H9 (cell line): ENCODE measurements at regions not wholly inside any gene's neighbourhood (a gene's known extent, or its start where the extent isn't known, plus 50 kb on each side); places are given as distances from the start of the nearest gene placed in this dataset.

Source experiments
- DNase-seq: peaks from one replicate; pipeline ENCODE4 v3.0.0-alpha.2; 2017
- H2AFZ ChIP-seq: one replicate; pipeline ENCODE4 v1.6.1; 2013; ENCODE audit warnings: mild to moderate bottlenecking, low read length, control low read depth, moderate library complexity
- H2AK5ac ChIP-seq: 2 replicates; pipeline ENCODE4 v1.6.1; 2013; ENCODE audit warnings: low read length, control low read depth, mixed read lengths; ENCODE audit not compliant: insufficient read length
- H2BK120ac ChIP-seq: one replicate; pipeline ENCODE4 v1.6.1; 2013; ENCODE audit warnings: low read depth, mild to moderate bottlenecking, low read length, control low read depth, inconsistent platforms; ENCODE audit not compliant: poor library complexity, severe bottlenecking
- H2BK12ac ChIP-seq: 2 replicates; pipeline ENCODE4 v1.6.1; 2013; ENCODE audit warnings: low read length, control low read depth, mixed read lengths, low read depth; ENCODE audit not compliant: insufficient read length
- H2BK15ac ChIP-seq: 2 replicates; pipeline ENCODE4 v1.6.1; 2013; ENCODE audit warnings: low read depth, low read length, control low read depth
- H2BK20ac ChIP-seq: one replicate; pipeline ENCODE4 v1.6.1; 2013; ENCODE audit warnings: low read depth, mild to moderate bottlenecking, low read length, control low read depth, inconsistent platforms; ENCODE audit not compliant: poor library complexity, severe bottlenecking
- H2BK5ac ChIP-seq: 2 replicates; pipeline ENCODE4 v1.6.1; 2013; ENCODE audit warnings: low read length, control low read depth, mixed read lengths; ENCODE audit not compliant: insufficient read length
- H3K14ac ChIP-seq: 2 replicates; pipeline ENCODE4 v1.6.1; 2013; ENCODE audit warnings: low read length, control low read depth; ENCODE audit not compliant: insufficient read depth
- H3K18ac ChIP-seq: 2 replicates; pipeline ENCODE4 v1.6.1; 2013; ENCODE audit warnings: low read depth, mild to moderate bottlenecking, mixed read lengths, low read length, control low read depth; ENCODE audit not compliant: insufficient read length
- H3K23ac ChIP-seq: 2 replicates; pipeline ENCODE4 v1.6.1; 2013; ENCODE audit warnings: low read length, control low read depth, mixed read lengths, low read depth; ENCODE audit not compliant: insufficient read length
- H3K23me2 ChIP-seq: 2 replicates; pipeline ENCODE4 v1.6.1; 2013; ENCODE audit warnings: low read depth, mild to moderate bottlenecking, mixed read lengths, low read length, control low read depth; ENCODE audit not compliant: insufficient read length, poor library complexity, severe bottlenecking
- H3K27ac ChIP-seq: 2 replicates; pipeline ENCODE4 v1.5.1; 2013; ENCODE audit warnings: low read length, control low read depth, mixed read lengths, low read depth; ENCODE audit not compliant: insufficient read length
- H3K27me3 ChIP-seq: 2 replicates; pipeline ENCODE4 v1.6.1; 2013; ENCODE audit warnings: low read length, control low read depth, inconsistent platforms; ENCODE audit not compliant: insufficient read depth
- H3K4ac ChIP-seq: 2 replicates; pipeline ENCODE4 v1.6.1; 2013; ENCODE audit warnings: low read depth, mild to moderate bottlenecking, control low read depth, inconsistent platforms, low read length, moderate library complexity
- H3K4me1 ChIP-seq: 2 replicates; pipeline ENCODE4 v1.6.1; 2013; ENCODE audit warnings: low read length, control low read depth, inconsistent platforms; ENCODE audit not compliant: insufficient read depth
- H3K4me2 ChIP-seq: 2 replicates; pipeline ENCODE4 v1.6.1; 2013; ENCODE audit warnings: low read length, control low read depth, mixed read lengths; ENCODE audit not compliant: insufficient read length, insufficient read depth
- H3K56ac ChIP-seq: 2 replicates; pipeline ENCODE4 v1.6.1; 2013; ENCODE audit warnings: low read depth, mild to moderate bottlenecking, mixed read lengths, low read length, control low read depth; ENCODE audit not compliant: insufficient read length
- H3K79me1 ChIP-seq: 2 replicates; pipeline ENCODE4 v1.6.1; 2013; ENCODE audit warnings: low read depth, mild to moderate bottlenecking, moderate library complexity, low read length, control low read depth, inconsistent platforms; ENCODE audit not compliant: insufficient read depth, poor library complexity, severe bottlenecking
- H3K79me2 ChIP-seq: 2 replicates; pipeline ENCODE4 v1.6.1; 2013; ENCODE audit warnings: low read length, control low read depth, inconsistent platforms; ENCODE audit not compliant: insufficient read depth
- H3K9ac ChIP-seq: 2 replicates; pipeline ENCODE4 v1.6.1; 2013; ENCODE audit warnings: low read length, control low read depth, mixed read lengths; ENCODE audit not compliant: insufficient read length; ENCODE audit errors: extremely low read depth
- H3K9me3 ChIP-seq: one replicate; pipeline ENCODE4 v1.6.1; 2013; ENCODE audit warnings: low read depth, low read length, inconsistent platforms; ENCODE audit not compliant: control insufficient read depth
- H3T11ph ChIP-seq: one replicate; pipeline ENCODE4 v1.6.1; 2013; ENCODE audit warnings: mild to moderate bottlenecking, low read length, control low read depth, inconsistent platforms
- H4K20me1 ChIP-seq: one replicate; pipeline ENCODE4 v1.6.1; 2013; ENCODE audit not compliant: control insufficient read depth, insufficient read length, insufficient read depth
- H4K5ac ChIP-seq: 2 replicates; pipeline ENCODE4 v1.6.1; 2013; ENCODE audit warnings: low read depth, mild to moderate bottlenecking, mixed read lengths, low read length, control low read depth; ENCODE audit not compliant: insufficient read length
- H4K8ac ChIP-seq: replicated peaks from 2 replicates; pipeline ENCODE4 v1.6.1; 2013; ENCODE audit warnings: low read length, control low read depth, mixed read lengths, low read depth; ENCODE audit not compliant: insufficient read length
- H4K91ac ChIP-seq: 2 replicates; pipeline ENCODE4 v1.6.1; 2013; ENCODE audit warnings: low read depth, mild to moderate bottlenecking, moderate library complexity, mixed read lengths, low read length, control low read depth; ENCODE audit not compliant: insufficient read length
- H3K27ac Mint-ChIP-seq, 3 experiments: 2 replicates in 2 of 3; 3 replicates in 1 of 3; pipeline ENCODE4 v1.8.0; 2020 to 2021; ENCODE audit warnings: mixed read lengths in 3 of 3, mild to moderate bottlenecking in 1 of 3, moderate library complexity in 1 of 3
- H3K27me3 Mint-ChIP-seq: 2 replicates; pipeline ENCODE4 v1.8.0; 2021; ENCODE audit warnings: low read depth, mild to moderate bottlenecking, moderate library complexity, mixed read lengths
- H3K36me3 Mint-ChIP-seq, 3 experiments: 2 replicates in 2 of 3; 3 replicates in 1 of 3; pipeline ENCODE4 v1.8.0; 2020 to 2021; ENCODE audit warnings: low read depth in 3 of 3, mixed read lengths in 3 of 3; ENCODE audit not compliant: insufficient read depth in 1 of 3
- H3K4me1 Mint-ChIP-seq, 2 experiments: 2 replicates each; pipeline ENCODE4 v1.8.0; 2020; ENCODE audit warnings: mixed read lengths in 2 of 2
- H3K4me3 Mint-ChIP-seq, 2 experiments: 2 replicates in 1 of 2; 3 replicates in 1 of 2; pipeline ENCODE4 v1.8.0; 2020 to 2021; ENCODE audit warnings: mild to moderate bottlenecking in 2 of 2, mixed read lengths in 2 of 2, moderate library complexity in 1 of 2
- H3K9me3 Mint-ChIP-seq, 2 experiments: 2 replicates in 1 of 2; 3 replicates in 1 of 2; pipeline ENCODE4 v1.8.0; 2020; ENCODE audit warnings: mild to moderate bottlenecking in 2 of 2, mixed read lengths in 2 of 2, moderate library complexity in 1 of 2
- CTCF ChIP-seq: fragments of 200-600 bp; sonication (generic); conservative IDR thresholded peaks from 3 replicates; pipeline ENCODE4 v1.8.0; 2021; ENCODE audit warnings: antibody characterized with exemption, mild to moderate bottlenecking
- WGBS: extraction: QIAGEN DNeasy Blood & Tissue Kit; methylation state at CpG from one replicate; pipeline ENCODE4 v1.1.7; 2013; ENCODE audit warnings: missing lambda C conversion rate, low lambda C conversion rate, mixed read lengths; ENCODE audit not compliant: insufficient read length; ENCODE audit errors: extremely low coverage; 5-methylcytosine and 5-hydroxymethylcytosine counted together

GRCh38 chr7:69190025-69190424, 408.2 kb upstream of the AUTS2 start:
- no peaks in the 10 kb centered on the region for H3K9me3 ChIP-seq
- no peak overlapping the region for H3K14ac ChIP-seq
- no peak overlapping the region for H2BK15ac ChIP-seq
- peaks cover 3% of the 10 kb centered on the region for H3K27me3 Mint-ChIP-seq
- H3K36me3 Mint-ChIP-seq: no peaks in the 10 kb centered on the region; a peak in 1 of 7 replicates
- H3T11ph ChIP-seq: no peak overlapping the region
- no CpG with 5 or more reads among the region's 5 CpGs for WGBS
- no peaks in the 10 kb centered on the region for H3K79me1 ChIP-seq
- no peaks in the 10 kb centered on the region for H3K4me1 ChIP-seq
- H2AK5ac ChIP-seq: no peak overlapping the region
- no peak overlapping the region for H2BK5ac ChIP-seq
- H3K4me2 ChIP-seq: no peak overlapping the region
- no peak overlapping the region for H2BK20ac ChIP-seq
- H3K56ac ChIP-seq: no peak overlapping the region
- H3K18ac ChIP-seq: no peak overlapping the region
- no peak overlapping the region for H2AFZ ChIP-seq
- no peak overlapping the region for H4K5ac ChIP-seq
- no peak overlapping the region for H2BK120ac ChIP-seq
- H3K23me2 ChIP-seq: no peaks in the 10 kb centered on the region
- no peak for DNase-seq
- H3K27ac Mint-ChIP-seq: no peak overlapping the region
- TF ChIP-seq CTCF: no peak
- no peak overlapping the region for H2BK12ac ChIP-seq
- H3K4ac ChIP-seq: no peak overlapping the region
- no peak overlapping the region for H3K4me3 Mint-ChIP-seq
- H3K27me3 ChIP-seq: no peaks in the 10 kb centered on the region
- H3K27ac ChIP-seq: no peak overlapping the region
- no peaks in the 10 kb centered on the region for H3K4me1 Mint-ChIP-seq
- no peak overlapping the region for H4K91ac ChIP-seq
- no peak overlapping the region for H3K9ac ChIP-seq
- H3K79me2 ChIP-seq: no peaks in the 10 kb centered on the region
- no peak overlapping the region for H3K23ac ChIP-seq
- H4K8ac ChIP-seq: no peak overlapping the region
- no peaks in the 10 kb centered on the region for H4K20me1 ChIP-seq
- H3K9me3 Mint-ChIP-seq: peaks cover 0 to 3% of the 10 kb centered on the region in 2 experiments; a peak in 2 of 5 replicates
